HS-5 (cell line): ENCODE measurements at regions not wholly inside any gene's neighbourhood (a gene's known extent, or its start where the extent isn't known, plus 50 kb on each side); places are given as distances from the start of the nearest gene placed in this dataset.
"Not testable (repeated sequence)": the region's sequence is repeated elsewhere in the genome, so short reads cannot be mapped to it uniquely, and the experiment has no call there.

ENCODE experiments used
- DNase-seq: peaks from one replicate; pipeline ENCODE4 v3.0.0-alpha.2; 2012; ENCODE audit warnings: low read depth

- no peak for DNase-seq
Measured at GRCh38 chr21:28074676-28075075, 918.0 kb downstream of the LTN1 start.

DNA sequence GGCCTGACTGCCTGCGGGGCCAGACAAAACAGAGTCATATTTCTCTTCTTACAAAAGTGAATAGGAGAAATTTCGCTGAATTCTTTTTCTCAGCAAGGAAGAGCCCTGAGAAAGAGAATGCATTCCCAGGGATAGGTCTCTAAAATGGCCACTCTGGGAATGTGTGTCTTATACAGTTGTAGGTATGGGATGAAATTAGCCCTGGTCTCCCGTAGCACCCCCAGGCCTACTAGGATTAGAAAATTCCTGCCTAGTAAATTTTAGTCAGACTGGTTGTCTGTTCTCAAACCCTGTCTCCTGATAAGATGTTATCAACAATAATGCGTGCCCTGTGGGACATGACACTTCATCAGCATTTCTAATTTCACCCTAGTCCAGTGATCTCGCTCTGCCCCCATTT lies 920.1 kb downstream of the LTN1 start:
- no peak for DNase-seq

- no peak for DNase-seq
Measured at GRCh38 chr21:28069450-28069923, 923.2 kb downstream of the LTN1 start.

GRCh38 chr21:28068455-28069358 lies 924.0 kb downstream of the LTN1 start:
- no peak for DNase-seq

GRCh38 chr21:28066596-28067387 lies 925.9 kb downstream of the LTN1 start:
- DNase-seq: no peak

DNA sequence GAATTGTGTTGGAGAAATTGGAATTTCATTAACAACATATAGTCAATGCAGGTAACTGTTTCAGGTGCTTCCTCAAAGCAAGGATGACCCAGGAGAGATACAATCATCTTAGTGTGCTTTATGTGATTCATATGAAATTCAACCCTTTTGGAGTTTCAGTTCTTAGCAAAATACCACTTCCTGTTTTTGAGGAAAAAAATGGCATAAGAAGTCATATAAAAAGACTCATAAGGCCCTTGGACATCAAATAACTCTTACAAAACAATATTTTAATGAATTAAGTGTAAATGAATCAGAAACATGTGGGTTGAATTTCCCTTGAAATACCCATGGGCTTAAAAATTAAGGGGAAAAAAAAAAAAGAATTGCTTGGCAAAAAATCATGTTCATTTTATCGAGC lies 926.6 kb downstream of the LTN1 start:
- peak; percentile 8 for DNase-seq

GRCh38 chr21:28063241-28064216 lies 929.1 kb downstream of the LTN1 start:
- DNase-seq: no peak

DNA sequence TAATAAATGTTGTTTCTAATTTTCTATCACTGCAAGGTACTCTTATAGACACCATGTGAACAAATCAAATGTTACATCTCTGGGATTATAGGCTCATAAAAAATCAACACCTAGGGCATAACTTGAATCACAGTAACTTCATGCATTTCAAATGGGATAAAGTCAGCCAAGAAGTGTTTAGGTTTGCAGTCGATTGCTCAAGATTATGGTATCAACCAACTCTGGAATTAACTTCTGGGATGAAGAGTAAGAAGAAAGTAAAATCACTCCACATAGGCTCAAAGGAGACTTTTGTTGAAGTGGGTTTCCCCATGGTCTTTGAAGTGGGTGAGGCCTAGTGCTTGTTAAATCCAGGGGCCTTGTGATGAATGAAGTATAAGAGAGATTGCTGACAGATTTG lies 939.7 kb downstream of the LTN1 start:
- DNase-seq: not testable (repeated sequence)

- peak; percentile 29 for DNase-seq
Measured at GRCh38 chr21:28051649-28052048, 941.0 kb downstream of the LTN1 start.

DNA sequence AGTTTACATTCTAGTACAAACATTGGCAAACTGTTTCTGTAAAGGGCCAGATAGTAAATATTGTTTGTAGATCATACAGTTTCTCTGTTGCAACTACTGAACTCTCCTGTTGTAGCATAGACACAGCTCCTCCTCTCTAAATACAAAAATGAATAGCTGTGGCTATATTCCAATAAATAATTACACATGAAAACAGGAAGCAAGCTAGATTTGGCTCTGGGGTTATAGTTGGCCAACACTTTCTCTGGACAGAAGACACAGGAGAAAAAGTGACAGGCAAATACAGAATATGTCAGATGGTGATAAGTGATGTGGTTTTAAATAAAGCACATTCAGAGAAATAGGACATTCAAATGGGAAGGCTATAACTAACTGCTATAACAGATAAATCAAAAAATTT lies 957.0 kb downstream of the LTN1 start:
- not testable (repeated sequence) for DNase-seq

DNA sequence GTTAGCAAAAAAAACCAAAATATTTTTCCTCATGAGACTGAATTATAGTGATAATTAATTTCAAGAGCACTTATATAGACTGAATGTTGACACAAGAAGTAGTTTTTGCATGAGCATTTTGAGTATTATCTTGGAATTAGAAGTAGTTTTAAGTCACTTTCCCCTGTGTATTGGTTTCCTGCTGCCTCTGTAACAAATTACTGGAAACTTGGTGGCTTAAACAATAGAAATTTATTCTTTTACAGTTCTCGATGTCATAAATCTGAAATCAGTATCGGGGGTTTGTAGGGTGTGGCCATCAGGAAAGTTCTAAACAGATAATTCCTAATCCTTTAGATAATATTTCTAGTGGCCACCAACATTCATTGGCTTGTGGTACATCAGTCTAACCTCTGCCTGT lies 957.8 kb downstream of the LTN1 start:
- DNase-seq: not testable (repeated sequence)

GRCh38 chr21:28034334-28034733 lies 958.3 kb downstream of the LTN1 start:
- not testable (repeated sequence) for DNase-seq

GRCh38 chr21:28032652-28033051 lies 960.0 kb downstream of the LTN1 start:
- DNase-seq: not testable (repeated sequence)

DNA sequence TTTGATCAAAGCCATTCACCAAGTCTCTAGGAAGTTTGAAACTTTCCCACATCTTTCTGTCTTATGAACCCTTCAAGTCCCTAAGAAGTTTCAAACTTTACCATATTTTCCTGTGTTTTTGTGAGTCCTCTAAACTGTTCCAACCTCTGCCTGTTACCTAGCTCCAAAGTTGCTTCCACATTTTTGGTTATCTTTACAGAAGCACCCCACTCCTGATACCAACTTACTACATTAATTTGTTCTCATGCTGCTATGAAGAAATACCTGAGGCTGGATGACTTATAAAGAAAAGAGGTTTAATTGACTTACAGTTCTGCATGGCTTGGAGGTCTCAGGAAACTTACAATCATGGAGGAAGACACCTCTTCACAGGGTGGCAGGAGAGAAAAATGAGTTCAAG lies 961.6 kb downstream of the LTN1 start:
- DNase-seq: not testable (repeated sequence)

DNA sequence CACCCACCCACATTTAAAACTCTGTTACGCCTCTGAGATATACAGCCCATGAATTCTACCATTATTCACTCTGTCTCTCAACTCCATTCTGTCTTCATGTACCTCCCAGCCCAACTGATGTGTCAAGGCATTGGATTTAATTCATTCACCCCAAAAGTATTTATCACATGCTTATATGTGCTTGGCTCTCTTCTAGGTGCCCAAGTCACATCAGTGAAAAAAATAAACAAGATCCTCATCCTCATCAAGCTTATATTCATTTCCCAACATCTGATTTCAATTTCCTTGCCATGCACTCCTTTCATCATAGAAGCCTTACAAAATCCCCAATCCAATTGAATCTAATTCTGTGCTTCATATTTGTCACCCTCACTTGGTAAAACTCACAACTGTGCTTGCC lies 967.6 kb downstream of the LTN1 start:
- no peak for DNase-seq

DNA sequence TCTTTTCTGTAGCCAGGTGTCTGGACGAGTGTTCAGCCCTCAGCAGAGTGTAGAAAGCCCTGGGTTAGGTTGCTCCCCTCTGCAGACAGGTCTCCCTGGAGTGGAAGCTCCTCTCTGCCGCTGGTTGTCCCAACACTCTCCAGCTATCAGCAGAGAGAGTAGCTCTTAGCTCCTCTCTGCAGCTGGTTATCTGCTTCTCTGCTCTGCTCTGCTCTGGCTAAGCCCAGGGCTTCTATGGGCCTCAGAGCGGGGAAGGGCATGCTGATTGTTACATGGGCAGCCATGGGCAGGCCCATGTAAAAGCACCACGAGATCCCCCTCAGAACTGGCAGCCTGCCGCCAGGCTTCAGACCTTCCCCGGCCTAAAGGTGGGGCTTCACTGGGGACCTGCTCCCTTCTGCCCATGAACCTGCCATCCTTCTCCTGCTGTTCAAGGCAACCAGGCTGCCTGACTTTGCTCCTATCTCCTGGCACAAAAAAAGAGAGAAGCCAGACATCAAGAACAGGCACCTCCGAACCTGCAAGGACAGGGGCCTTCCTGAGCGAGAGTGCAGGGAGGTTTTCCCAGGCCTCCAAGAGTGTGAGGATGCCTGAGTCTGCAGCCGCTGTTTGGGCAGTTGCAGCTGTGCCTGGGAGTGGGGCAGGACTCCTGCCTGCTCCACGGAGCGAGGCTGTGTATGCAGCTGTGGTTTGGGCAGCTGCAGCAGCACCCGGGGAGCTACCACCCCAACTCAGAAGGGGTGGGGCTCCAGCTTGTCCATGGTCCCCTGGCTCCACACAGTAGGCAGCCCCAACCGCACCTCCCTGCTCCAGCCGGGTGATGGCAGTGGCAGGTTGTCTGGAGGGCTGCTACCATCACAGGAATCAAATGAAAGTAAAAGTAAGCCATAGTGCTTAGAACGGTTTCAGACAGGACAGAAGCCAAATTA lies 973.7 kb downstream of the LTN1 start:
- DNase-seq: no peak

- no peak for DNase-seq
Measured at GRCh38 chr21:28018213-28018612, 974.5 kb downstream of the LTN1 start.

GRCh38 chr21:28016571-28016970 lies 976.1 kb downstream of the LTN1 start:
- DNase-seq: no peak

DNA sequence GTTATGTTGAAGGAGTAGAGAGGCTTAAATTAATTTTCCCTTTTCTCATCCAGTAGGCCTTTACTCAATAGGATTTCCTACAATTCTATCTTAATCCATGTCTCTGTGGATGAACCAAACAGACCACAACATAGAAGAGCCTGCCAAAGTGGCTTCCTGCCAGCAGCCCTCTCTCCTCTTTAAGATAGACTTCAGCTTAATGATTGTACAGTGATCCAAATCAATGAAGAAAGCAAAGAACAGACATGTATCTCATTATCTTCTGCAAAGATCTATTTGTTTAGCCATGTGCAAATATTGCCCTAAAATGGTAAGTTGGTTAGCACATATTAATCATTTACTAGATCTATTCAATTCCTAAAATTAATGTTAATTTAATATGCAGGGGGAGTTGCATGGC lies 979.6 kb downstream of the LTN1 start:
- DNase-seq: not testable (repeated sequence)

DNA sequence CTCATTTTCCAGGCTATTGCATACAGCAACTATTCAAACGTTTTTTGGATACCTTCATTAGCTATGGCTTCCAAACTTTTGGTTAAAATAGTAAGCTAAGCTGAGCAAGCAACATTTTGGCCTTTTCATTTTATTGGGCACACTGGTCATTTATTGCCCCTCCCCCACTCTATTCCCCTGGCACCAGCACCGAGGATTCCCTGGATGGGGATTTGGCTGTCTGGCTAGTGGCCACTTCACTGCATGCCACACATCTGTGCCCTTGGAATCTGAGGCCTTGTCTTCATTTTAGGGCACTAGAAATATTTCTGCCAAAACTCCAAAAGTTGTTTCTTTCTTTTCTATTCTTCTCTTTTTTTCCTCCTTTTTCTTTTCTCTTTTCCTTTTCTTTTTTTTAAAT lies 980.7 kb downstream of the LTN1 start:
- not testable (repeated sequence) for DNase-seq

DNA sequence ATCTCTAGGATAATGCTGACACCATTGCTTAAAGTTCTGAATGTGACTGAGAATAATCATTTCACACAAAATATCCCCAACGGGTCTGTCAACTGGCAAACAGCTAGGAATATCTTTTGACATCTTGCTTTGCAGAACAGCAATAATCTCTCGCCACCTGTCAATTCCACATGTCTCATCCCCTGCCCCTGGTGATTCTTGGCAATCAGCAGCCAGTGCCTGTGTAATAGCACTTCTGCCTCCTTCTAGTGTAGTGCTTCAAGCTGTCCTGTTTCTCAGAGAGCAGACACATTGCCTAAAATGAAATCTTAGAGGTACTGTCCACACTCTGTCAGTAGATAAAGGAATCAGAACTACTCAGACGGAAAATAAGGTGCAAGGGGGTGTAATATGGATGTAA lies 984.4 kb downstream of the LTN1 start:
- not testable (repeated sequence) for DNase-seq
